HG03432 (cell line): ENCODE measurements at regions not wholly inside any gene's neighbourhood (a gene's known extent, or its start where the extent isn't known, plus 50 kb on each side); places are given as distances from the start of the nearest gene placed in this dataset.

Experiments
- ATAC-seq: cut with Tn5 transposase; IDR thresholded peaks from one replicate; pipeline ENCODE4 v1.9.1; 2021; ENCODE audit warnings: mild to moderate bottlenecking, moderate library complexity; ENCODE audit not compliant: unreplicated experiment

GRCh38 chr11:115767883-115768282 lies 263.7 kb upstream of the CADM1 start:
- ATAC-seq: no peak

- ATAC-seq: no peak
Observed at GRCh38 chr11:115767047-115767802, 263.0 kb upstream of the CADM1 start.

- no peak for ATAC-seq
Observed at GRCh38 chr11:115766561-115766960, 262.3 kb upstream of the CADM1 start.

- ATAC-seq: no peak
Observed at GRCh38 chr11:115765803-115766239, 261.6 kb upstream of the CADM1 start.

GRCh38 chr11:115764176-115764575 lies 260.0 kb upstream of the CADM1 start:
- no peak for ATAC-seq

- ATAC-seq: no peak
Observed at GRCh38 chr11:115761817-115762216, 257.6 kb upstream of the CADM1 start.

- no peak for ATAC-seq
Observed at GRCh38 chr11:115761348-115761747, 257.1 kb upstream of the CADM1 start.

GRCh38 chr11:115760461-115761320 lies 256.5 kb upstream of the CADM1 start:
- peak; percentile 30 for ATAC-seq

- ATAC-seq: peak; percentile 43
Observed at GRCh38 chr11:115759622-115760460, 255.6 kb upstream of the CADM1 start.

- ATAC-seq: no peak
Observed at GRCh38 chr11:115758011-115758410, 253.8 kb upstream of the CADM1 start.

- ATAC-seq: no peak
Observed at GRCh38 chr11:115751243-115752015, 247.2 kb upstream of the CADM1 start.

- ATAC-seq: no peak
Observed at GRCh38 chr11:115745610-115746512, 241.6 kb upstream of the CADM1 start.

- ATAC-seq: no peak
Observed at GRCh38 chr11:115745066-115745465, 240.9 kb upstream of the CADM1 start.

GRCh38 chr11:115743719-115744118 lies 239.5 kb upstream of the CADM1 start:
- ATAC-seq: no peak

- no peak for ATAC-seq
Observed at GRCh38 chr11:115741376-115742107, 237.3 kb upstream of the CADM1 start.

GRCh38 chr11:115740324-115740723 lies 236.1 kb upstream of the CADM1 start:
- ATAC-seq: no peak

GRCh38 chr11:115739878-115740277 lies 235.7 kb upstream of the CADM1 start:
- ATAC-seq: no peak

- no peak for ATAC-seq
Observed at GRCh38 chr11:115739146-115739545, 234.9 kb upstream of the CADM1 start.

- no peak for ATAC-seq
Observed at GRCh38 chr11:115737875-115738274, 233.7 kb upstream of the CADM1 start.
